RPMI8226 (cell line): ENCODE measurements at regions not wholly inside any gene's neighbourhood (a gene's known extent, or its start where the extent isn't known, plus 50 kb on each side); places are given as distances from the start of the nearest gene placed in this dataset.

ENCODE experiments used
- DNase-seq: peaks from one replicate; pipeline ENCODE4 v3.0.0-alpha.2; 2015

DNA sequence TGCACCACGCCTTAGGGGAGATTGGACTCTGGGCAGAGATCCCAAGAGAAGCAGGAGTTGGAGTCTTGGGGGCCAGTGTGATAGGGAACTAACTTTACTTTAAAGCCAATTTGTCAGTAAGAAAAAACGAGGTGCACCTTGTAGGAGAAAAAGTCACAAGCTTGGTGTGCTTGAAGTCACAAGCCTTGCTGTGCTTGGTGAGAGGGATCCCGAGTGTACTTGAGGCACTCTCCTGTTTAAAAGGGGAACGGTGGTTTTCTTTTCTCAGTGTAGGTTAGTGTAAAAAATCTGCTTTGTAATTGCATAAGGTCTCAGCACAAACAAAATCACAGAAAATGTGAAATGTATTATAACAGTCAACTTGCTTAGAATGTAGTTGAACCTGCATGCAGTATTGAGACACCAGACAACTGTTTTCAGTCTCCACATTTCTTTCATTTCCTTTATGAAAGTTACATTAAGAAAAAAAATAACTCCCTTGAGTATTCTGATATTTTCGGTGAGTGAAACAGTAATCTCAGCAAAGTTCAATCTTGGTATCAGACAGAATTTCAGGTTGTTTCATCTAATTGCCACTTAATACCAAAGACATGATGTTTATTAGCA, 111.1 kb upstream of the DUSP22 start:
- DNase-seq: peak; percentile 64

GRCh38 chr6:183668-184067, 108.6 kb upstream of the DUSP22 start:
- no peak for DNase-seq

- no peak for DNase-seq
These were observed 108.1 kb upstream of the DUSP22 start for GRCh38 chr6:184161-184700.

- DNase-seq: no peak
These were observed 105.8 kb upstream of the DUSP22 start for GRCh38 chr6:186340-186965.

GRCh38 chr6:187210-187861, 105.0 kb upstream of the DUSP22 start:
- DNase-seq: no peak

DNA sequence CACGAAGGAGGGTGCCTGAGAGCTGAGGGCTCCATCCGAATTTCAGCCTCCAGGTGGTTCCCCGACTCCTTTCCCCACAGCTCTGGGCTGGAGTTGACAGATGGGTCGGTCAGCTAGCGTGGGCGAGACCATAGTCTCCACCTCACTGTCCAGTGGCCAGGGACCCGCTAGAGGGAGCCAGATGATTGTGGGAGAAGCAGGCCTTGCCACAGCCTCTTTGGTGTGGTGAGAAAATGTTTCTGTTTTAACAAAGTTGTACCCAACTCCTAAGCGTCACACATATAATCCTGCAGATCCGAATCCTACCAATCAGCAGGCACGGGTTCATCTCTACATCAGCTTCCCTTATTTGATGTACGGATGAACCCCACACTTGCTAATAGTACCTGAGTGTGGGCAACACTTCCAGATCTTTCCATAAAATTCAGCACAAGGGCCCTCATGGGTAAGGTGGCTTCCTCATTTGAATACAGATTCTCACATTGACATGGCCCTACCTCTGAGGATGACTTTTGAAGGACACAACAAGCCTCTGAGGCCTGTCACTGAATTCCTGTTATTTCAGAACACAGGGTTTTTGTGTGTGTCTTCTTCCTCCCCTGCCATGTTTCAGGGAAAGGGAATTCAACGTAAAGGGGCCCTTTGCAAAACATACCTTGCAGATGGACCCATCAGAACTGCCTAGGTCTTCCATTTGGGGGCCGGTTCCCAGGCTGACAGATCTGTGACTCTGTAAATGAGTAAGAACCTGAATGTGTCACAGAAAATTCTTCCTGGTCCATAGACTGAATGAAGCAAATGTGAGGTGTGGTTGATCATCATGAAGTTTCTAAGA, 103.2 kb upstream of the DUSP22 start:
- peak; percentile 97 for DNase-seq

DNA sequence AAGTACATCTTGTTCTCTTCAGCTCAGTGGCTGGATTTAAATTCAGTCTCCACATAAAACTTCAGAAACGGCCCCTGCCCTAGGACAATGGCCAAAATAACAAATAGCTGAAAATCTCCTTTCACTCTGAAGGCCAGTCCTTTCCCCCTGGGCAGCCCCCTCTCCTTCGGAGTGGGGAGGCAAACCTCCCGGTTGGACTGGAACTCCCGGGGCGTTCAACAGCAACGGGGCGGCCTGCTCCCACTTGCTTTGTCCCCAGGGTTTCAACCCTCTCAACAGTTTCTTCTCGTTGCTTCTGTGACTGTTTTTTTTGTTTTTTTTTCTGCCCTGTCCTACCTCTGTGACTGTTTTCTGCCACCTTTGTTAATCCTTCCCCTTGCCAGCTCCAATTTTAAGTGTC, 102.6 kb upstream of the DUSP22 start:
- DNase-seq: no peak

GRCh38 chr6:190596-191395, 101.5 kb upstream of the DUSP22 start:
- peak; percentile 78 for DNase-seq

DNA sequence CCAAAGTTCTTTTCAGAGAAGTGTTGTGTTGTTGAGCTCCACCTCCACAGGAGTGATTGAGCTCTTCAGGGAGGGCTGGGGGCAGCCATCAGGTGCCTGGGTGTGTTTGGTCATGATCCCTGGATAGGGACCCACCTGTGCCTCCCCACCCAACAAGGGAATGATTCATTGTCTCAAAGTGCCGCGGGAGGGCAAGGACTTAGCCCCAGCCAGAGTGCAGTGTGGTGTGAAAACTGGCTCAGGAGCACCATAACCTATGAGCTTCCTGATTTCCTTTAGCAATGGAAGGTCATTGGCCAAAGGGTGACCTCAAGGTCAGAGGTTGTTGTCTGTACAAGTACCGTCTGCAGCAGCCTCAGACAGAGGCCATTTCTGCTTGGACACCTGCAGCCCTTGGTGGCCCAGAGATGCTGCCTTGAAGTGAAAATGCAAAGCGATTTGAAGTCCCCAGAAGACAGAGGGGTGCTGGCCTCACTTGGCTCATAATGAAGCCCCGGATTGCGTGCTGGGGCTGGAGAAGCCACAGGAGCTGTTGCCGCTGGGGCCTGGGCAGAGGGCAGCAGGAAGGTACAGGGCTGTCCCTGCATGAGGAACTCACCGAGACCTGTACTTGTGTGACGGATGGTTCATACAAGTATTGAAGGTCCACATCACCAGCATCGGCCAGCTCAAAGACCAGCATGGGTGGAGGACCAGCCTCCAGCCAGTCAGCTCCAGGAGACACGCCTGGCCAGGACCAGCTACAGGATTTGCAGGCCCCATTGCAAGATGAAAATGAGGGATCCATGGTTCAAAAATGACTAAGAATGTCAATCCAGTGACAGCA, 100.6 kb upstream of the DUSP22 start:
- DNase-seq: no peak

DNA sequence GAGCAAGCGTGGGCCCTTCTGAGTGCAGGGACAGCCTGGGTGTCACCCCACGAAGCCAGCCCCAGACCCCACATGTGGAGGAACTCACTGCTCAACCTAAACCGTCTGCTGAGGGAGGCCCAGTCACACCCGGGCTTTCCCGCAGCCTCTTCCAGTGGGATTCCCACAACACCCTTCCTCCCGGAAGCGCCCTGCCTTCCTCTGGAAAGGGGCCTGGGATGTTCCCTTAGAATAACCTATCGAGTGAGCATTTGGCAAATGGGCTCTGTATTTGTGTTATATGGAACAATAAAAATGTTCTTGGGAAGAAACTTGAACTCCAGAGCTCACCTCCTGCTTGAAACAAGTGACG, 100.0 kb upstream of the DUSP22 start:
- DNase-seq: no peak

GRCh38 chr6:193180-193579, 99.1 kb upstream of the DUSP22 start:
- DNase-seq: no peak

DNA sequence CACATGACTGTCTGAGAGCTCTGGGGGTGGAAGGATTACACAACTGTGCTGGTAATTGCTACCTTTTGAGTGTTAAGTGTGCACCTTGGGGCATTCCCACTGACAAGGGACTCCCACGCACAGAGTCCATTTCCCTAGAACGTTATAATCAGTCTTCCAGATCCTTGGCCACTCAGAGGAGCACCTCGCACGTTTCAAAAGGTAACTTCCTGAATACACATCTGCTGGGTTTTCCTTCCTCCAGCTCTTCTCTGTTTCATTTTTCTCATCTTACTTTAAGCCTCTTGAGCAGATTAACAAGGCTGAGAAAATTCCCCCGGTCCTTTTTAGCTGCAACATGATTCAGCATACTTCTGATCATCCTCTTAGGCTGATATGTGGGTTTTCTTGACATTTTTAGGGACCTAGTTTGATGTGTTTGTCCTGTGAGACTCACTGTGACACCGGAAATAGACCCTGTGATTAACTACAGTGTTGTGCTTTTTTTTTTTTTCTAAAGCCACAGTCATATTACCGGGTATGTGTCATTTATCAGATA, 98.4 kb upstream of the DUSP22 start:
- DNase-seq: peak; percentile 52

DNA sequence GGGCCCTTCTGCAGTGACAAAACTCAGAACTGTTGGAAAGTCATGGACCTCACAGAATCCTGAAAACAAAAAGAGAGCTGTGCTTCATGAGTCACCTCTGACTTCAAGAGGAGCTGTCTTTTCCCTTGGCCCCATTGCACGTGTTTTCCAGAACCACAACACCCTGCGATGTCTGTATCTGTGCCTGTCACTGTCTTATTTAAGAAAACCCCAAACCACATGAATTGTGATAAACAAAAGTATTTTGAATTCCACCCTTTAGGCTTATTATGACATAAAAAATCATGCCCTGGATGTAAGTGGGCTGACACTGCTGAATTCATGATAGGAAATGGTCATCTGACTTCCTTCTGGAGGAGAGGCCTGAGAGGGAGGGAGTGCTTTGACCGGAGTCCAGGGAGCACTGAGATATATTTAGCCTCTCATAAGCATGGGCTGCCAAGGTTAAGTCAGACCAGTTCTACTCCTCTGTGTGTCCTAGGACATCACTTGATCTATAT, 96.4 kb upstream of the DUSP22 start:
- no peak for DNase-seq

- no peak for DNase-seq
These were observed 95.7 kb upstream of the DUSP22 start for GRCh38 chr6:196543-196942.

DNA sequence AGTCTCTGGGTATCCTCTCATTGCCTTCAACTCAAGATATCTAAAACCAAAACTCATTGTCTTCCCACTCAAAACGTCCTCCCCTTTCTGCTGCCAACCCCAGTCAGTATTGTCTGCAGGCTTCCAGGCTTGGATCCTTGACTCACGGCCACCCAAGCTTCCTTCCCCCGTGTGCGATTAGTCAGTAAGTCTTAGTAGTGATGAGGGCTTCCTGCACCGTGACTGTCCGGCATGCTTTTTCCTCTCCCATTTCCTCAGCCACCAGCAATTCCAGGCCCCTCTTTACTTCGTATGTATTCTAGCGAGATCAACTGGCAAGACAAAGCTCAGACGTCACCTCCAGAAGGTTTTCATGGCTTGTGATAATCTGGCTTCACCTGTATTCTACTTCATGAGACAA, 88.6 kb upstream of the DUSP22 start:
- no peak for DNase-seq

DNA sequence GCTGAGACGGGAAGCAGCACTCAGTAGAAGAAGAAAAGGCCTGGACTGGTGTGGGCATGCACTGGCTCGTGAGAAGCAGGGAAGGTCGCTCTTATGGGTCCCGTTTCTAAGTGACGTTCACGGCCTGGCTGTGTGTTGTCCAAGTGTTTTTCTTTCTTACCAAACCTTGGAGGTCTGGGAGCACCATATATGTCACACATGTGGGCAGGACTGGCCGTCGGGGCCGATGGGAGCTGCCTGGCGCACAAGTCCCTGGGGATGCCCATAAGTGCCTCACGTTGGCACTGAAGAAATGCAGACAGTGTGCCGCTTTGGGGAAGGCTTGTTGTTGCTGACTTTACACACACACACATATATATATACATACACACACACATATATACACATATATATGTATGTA, 86.0 kb upstream of the DUSP22 start:
- DNase-seq: no peak

GRCh38 chr6:208364-208763, 83.9 kb upstream of the DUSP22 start:
- no peak for DNase-seq

- DNase-seq: no peak
These were observed 83.3 kb upstream of the DUSP22 start for GRCh38 chr6:208938-209337.

DNA sequence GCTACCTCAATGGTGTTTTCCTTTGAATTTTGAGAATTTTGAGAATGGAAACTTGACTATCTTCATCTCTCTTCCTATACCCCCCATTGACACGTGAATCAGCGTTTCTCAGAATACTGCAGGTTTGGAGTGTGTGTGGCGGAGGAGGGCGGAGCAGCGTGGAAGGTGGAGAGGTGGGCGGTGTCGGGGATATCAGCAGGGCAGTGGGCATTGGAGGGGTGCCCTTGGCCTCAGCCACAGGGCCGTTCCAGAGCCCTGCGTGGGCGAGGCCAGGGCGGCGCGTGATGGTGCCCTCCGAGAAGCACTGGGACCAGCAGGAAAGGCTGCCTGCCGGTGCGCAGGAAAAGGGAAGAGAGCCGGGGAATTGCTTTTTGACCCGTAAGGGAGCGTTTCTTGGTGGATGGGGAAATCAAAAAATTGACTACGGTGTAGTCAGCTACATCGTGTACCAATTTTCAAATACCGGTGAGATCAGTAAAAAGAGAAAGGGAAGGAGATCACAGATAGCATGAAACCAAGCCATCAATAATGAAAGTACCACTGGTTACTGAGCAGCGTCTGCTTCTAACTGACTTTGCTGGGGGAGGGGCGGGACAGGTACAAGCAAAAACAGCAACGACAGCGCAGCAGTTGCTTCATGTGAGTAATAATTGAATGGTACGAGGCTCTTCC, 82.7 kb upstream of the DUSP22 start:
- DNase-seq: peak; percentile 53

DNA sequence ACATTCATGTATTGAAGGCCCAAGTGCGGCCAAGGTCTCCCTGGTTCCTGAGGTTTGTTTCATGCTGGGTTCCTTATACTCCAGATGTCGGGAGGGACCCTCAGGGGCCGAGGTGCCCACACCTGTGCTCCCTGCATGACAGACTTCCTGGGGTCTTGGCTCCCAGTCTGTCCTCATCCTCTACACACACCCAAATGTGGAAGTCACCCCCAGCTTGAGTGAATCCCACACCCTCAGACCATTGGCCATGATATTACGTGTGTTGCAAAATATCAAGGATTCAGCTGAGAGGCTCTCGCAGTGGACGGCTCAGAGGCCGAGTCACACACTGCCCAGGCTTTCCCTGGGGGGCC, 82.2 kb upstream of the DUSP22 start:
- no peak for DNase-seq
